Upper lobe of left lung (tissue), 4 donors: ENCODE measurements at regions not wholly inside any gene's neighbourhood (a gene's known extent, or its start where the extent isn't known, plus 50 kb on each side); places are given as distances from the start of the nearest gene placed in this dataset.

Experiments used
- CTCF ChIP-seq, 6 experiments: fragments of 450-650 bp in 4 of 6; fragments of 200-600 bp in 2 of 6; sonication (generic) in 2 of 6; IDR thresholded peaks; one replicate each; pipeline ENCODE4 v1.5.1; 2016 to 2019; ENCODE audit warnings: antibody characterized with exemption in 6 of 6
- POLR2A ChIP-seq, 4 donors: fragments of 450-650 bp; IDR thresholded peaks; one replicate each; pipeline ENCODE4 v1.5.1; 2016 to 2017; ENCODE audit warnings: antibody characterized with exemption in 4 of 4, mild to moderate bottlenecking in 2 of 4
- POLR2AphosphoS5 ChIP-seq, 2 donors: sonication (generic); formaldehyde crosslinking; IDR thresholded peaks; one replicate each; pipeline ENCODE4 v1.5.1; 2017; ENCODE audit warnings: antibody characterized with exemption in 2 of 2

- TF ChIP-seq CTCF (IDR thresholded peaks at IDR 0.05) (no peak), POLR2AphosphoS5 (IDR thresholded peaks at IDR 0.05) (no peak), POLR2A (IDR thresholded peaks at IDR 0.05) (no peak)
Measured at GRCh38 chr3:26522919-26523318, 99.7 kb upstream of the LRRC3B start.
